BJ (cell line): ENCODE measurements at regions not wholly inside any gene's neighbourhood (a gene's known extent, or its start where the extent isn't known, plus 50 kb on each side); places are given as distances from the start of the nearest gene placed in this dataset.
"Not testable (repeated sequence)": the region's sequence is repeated elsewhere in the genome, so short reads cannot be mapped to it uniquely, and the experiment has no call there.

Experiments
- CTCF ChIA-PET: fragments of 350-600 bp; formaldehyde crosslinking; extraction: SDS; loops from one replicate; lab custom pipeline; 2021; ENCODE audit warnings: antibody characterized with exemption, inconsistent platforms; lab: Yijun Ruan, JAX
- POLR2A ChIA-PET: fragments of 300-600 bp; sonication (Branson Sonifier 250); formaldehyde crosslinking; extraction: SDS; loops from one replicate; lab custom pipeline; 2021; ENCODE audit warnings: antibody characterized with exemption; lab: Charles Lee
- DNase-seq: peaks from one replicate; pipeline ENCODE4 v3.0.0-alpha.2; 2011; ENCODE audit warnings: low read depth
- H3K27me3 ChIP-seq: 2 replicates; pipeline ENCODE4 v1.6.0; 2011; ENCODE audit warnings: low read length; ENCODE audit not compliant: control insufficient read depth, insufficient read depth
- H3K36me3 ChIP-seq: 2 replicates; pipeline ENCODE4 v1.5.1; 2011; ENCODE audit warnings: low read length; ENCODE audit not compliant: control insufficient read depth, insufficient read depth
- H3K4me3 ChIP-seq: 2 replicates; pipeline ENCODE4 v1.5.1; 2011; ENCODE audit warnings: low read depth, mild to moderate bottlenecking, control low read depth, low read length
- CTCF ChIP-seq: IDR thresholded peaks from 2 replicates; pipeline ENCODE4 v1.5.1; 2011; ENCODE audit warnings: low read depth, mild to moderate bottlenecking, control low read depth, inconsistent platforms, low read length, moderate library complexity; ENCODE audit not compliant: insufficient read depth

GRCh38 chr7:94782777-94783176, 124.6 kb upstream of the PPP1R9A start:
- POLR2A ChIA-PET, result no interaction called here
- H3K4me3 ChIP-seq, result no peak overlapping the region
- TF ChIP-seq CTCF, result no peak
- no peaks in the 10 kb centered on the region; the same call in 1 of the 2 replicates for H3K27me3 ChIP-seq
- H3K36me3 ChIP-seq, result no peaks in the 10 kb centered on the region
- CTCF ChIA-PET, result no interaction called here
- DNase-seq, result no peak

GRCh38 chr7:94787285-94787684, 120.1 kb upstream of the PPP1R9A start:
- H3K27me3 ChIP-seq, result no peaks in the 10 kb centered on the region; the same call in 1 of the 2 replicates
- no peak for DNase-seq
- no peak for TF ChIP-seq CTCF
- H3K36me3 ChIP-seq, result no peaks in the 10 kb centered on the region
- POLR2A ChIA-PET, result no interaction called here
- CTCF ChIA-PET, result no interaction called here
- no peak overlapping the region for H3K4me3 ChIP-seq

- H3K4me3 ChIP-seq, H3K36me3 ChIP-seq, CTCF ChIA-PET, POLR2A ChIA-PET, H3K27me3 ChIP-seq, DNase-seq: not testable (repeated sequence)
These were observed 119.0 kb upstream of the PPP1R9A start for GRCh38 chr7:94788378-94788777.

- ChIA-PET POLR2A (no interaction called here), CTCF (no interaction called here)
These were observed 115.2 kb upstream of the PPP1R9A start for GRCh38 chr7:94792241-94792640.

GRCh38 chr7:94797404-94797803, 110.0 kb upstream of the PPP1R9A start:
- CTCF ChIA-PET, H3K27me3 ChIP-seq, POLR2A ChIA-PET, DNase-seq, H3K4me3 ChIP-seq, H3K36me3 ChIP-seq: not testable (repeated sequence)

More at GRCh38 chr7:94792241-94792640, 115.2 kb upstream of the PPP1R9A start:
- TF ChIP-seq CTCF, result no peak
- no peaks in the 10 kb centered on the region for H3K27me3 ChIP-seq
- H3K36me3 ChIP-seq, result no peaks in the 10 kb centered on the region
- no peak for DNase-seq
- H3K4me3 ChIP-seq, result no peak overlapping the region

- POLR2A ChIA-PET, result no interaction called here
- Histone ChIP-seq H3K4me3 (no peak overlapping the region), H3K27me3 (no peaks in the 10 kb centered on the region), H3K36me3 (no peaks in the 10 kb centered on the region)
- CTCF ChIA-PET, result no interaction called here
- no peak for TF ChIP-seq CTCF
- DNase-seq, result no peak
These were observed 103.6 kb upstream of the PPP1R9A start for GRCh38 chr7:94803821-94804220.

- POLR2A ChIA-PET, CTCF ChIA-PET, DNase-seq, H3K27me3 ChIP-seq, H3K36me3 ChIP-seq, H3K4me3 ChIP-seq: not testable (repeated sequence)
These were observed 98.7 kb upstream of the PPP1R9A start for GRCh38 chr7:94808673-94809072.
